Breast epithelium (tissue), 4 donors: ENCODE measurements at regions not wholly inside any gene's neighbourhood (a gene's known extent, or its start where the extent isn't known, plus 50 kb on each side); places are given as distances from the start of the nearest gene placed in this dataset.
A peak's percentile ranks its signal among the peaks of the same experiment; 100 is the strongest.

Source experiments
- DNase-seq, 2 donors: peaks; one replicate each; pipeline ENCODE4 v3.0.0-alpha.2; 2019; ENCODE audit warnings: low spot score in 2 of 2
- H3K27ac ChIP-seq, 2 donors: fragments of 200-600 bp; sonication (generic) in 1 of 2; one replicate each; pipeline ENCODE4 v1.5.1; 2016 to 2019; ENCODE audit warnings: mild to moderate bottlenecking in 1 of 2
- H3K27me3 ChIP-seq, 2 donors: fragments of 200-600 bp; sonication (generic) in 1 of 2; one replicate each; pipeline versions ENCODE4 v1.5.1 to v1.6.0; 2017 to 2019; ENCODE audit warnings: control low read depth in 1 of 2, mild to moderate bottlenecking in 1 of 2
- H3K36me3 ChIP-seq: fragments of 200-600 bp; one replicate; pipeline ENCODE4 v1.5.1; 2019
- H3K4me1 ChIP-seq, 2 donors: fragments of 200-600 bp; sonication (generic); one replicate each; pipeline ENCODE4 v1.5.1; 2016 to 2019; ENCODE audit warnings: control low read depth in 1 of 2
- H3K4me3 ChIP-seq, 3 donors: fragments of 200-600 bp; sonication (generic); 1 replicate in 2 of 3; 2 replicates in 1 of 3; pipeline ENCODE4 v1.5.1; 2016 to 2019; ENCODE audit warnings: mild to moderate bottlenecking in 3 of 3, moderate library complexity in 2 of 3
- H3K9me3 ChIP-seq, 2 donors: fragments of 200-600 bp; sonication (generic) in 1 of 2; one replicate each; pipeline ENCODE4 v1.5.1; 2016 to 2019; ENCODE audit warnings: control low read depth in 1 of 2
- CTCF ChIP-seq, 3 donors: fragments of 450-650 bp; IDR thresholded peaks; one replicate each; pipeline ENCODE4 v1.5.1; 2016 to 2017; ENCODE audit warnings: antibody characterized with exemption in 3 of 3, mild to moderate bottlenecking in 3 of 3, moderate library complexity in 3 of 3
- POLR2A ChIP-seq: fragments of 450-650 bp; IDR thresholded peaks from one replicate; pipeline ENCODE4 v1.6.1; 2016; ENCODE audit warnings: antibody characterized with exemption, mild to moderate bottlenecking, moderate library complexity
- POLR2AphosphoS5 ChIP-seq, 3 donors: sonication (generic); formaldehyde crosslinking; IDR thresholded peaks; one replicate each; pipeline ENCODE4 v1.6.1; 2017; ENCODE audit warnings: antibody characterized with exemption in 3 of 3
- intact Hi-C: fragments of 100-400 bp; cut with DNase I; formaldehyde crosslinking; loops from one replicate; pipeline ENCODE4 v1.15.1; 2023; ENCODE audit warnings: low total_unique reads

- Histone ChIP-seq H3K4me1 (no peaks in the 10 kb centered on the region), H3K27me3 (peaks cover 0 to 16% of the 10 kb centered on the region in 2 donors), H3K9me3 (peaks cover 0 to 4% of the 10 kb centered on the region in 2 donors), H3K27ac (no peak overlapping the region), H3K36me3 (no peaks in the 10 kb centered on the region), H3K4me3 (no peak overlapping the region)
- no peak for TF ChIP-seq POLR2A
- no peak for TF ChIP-seq POLR2AphosphoS5 (IDR thresholded peaks at IDR 0.05)
- TF ChIP-seq CTCF (IDR thresholded peaks at IDR 0.05), result no peak
- intact Hi-C loops, result no loop called here
- no peak for DNase-seq
Observed at GRCh38 chrX:119337201-119337600, 61.9 kb upstream of the SLC25A43 start.

GRCh38 chrX:119340606-119341205, 58.4 kb upstream of the SLC25A43 start:
- H3K27me3 ChIP-seq, result peaks cover 0 to 20% of the 10 kb centered on the region in 2 donors
- intact Hi-C loops, result no loop called here
- TF ChIP-seq CTCF (IDR thresholded peaks at IDR 0.05) (no peak), POLR2A (no peak), POLR2AphosphoS5 (IDR thresholded peaks at IDR 0.05) (no peak)

GRCh38 chrX:119343856-119344255, 55.3 kb upstream of the SLC25A43 start:
- peaks cover 0 to 28% of the 10 kb centered on the region in 2 donors for H3K27me3 ChIP-seq
- intact Hi-C loops, result loop anchor here (2.0 kb wide), 1 partner anchor 55 kb away; the partner anchor contains the start of gene SLC25A43
- TF ChIP-seq POLR2A (no peak), POLR2AphosphoS5 (IDR thresholded peaks at IDR 0.05) (no peak), CTCF (IDR thresholded peaks at IDR 0.05) (no peak)
- peak in 1 of 2 donors; percentile 18 for DNase-seq
- H3K4me3 ChIP-seq, result no peak overlapping the region
- no peaks in the 10 kb centered on the region for H3K36me3 ChIP-seq
- no peak overlapping the region for H3K27ac ChIP-seq
- H3K4me1 ChIP-seq, result no peaks in the 10 kb centered on the region
- H3K9me3 ChIP-seq, result no peaks in the 10 kb centered on the region

More at GRCh38 chrX:119340606-119341205, 58.4 kb upstream of the SLC25A43 start:
- Histone ChIP-seq H3K4me1 (no peaks in the 10 kb centered on the region), H3K4me3 (no peak overlapping the region), H3K27ac (no peak overlapping the region), H3K9me3 (peaks cover 0 to 4% of the 10 kb centered on the region in 2 donors), H3K36me3 (no peaks in the 10 kb centered on the region)
- no peak for DNase-seq
